ENCODE measurements at regions not wholly inside any gene's neighbourhood (a gene's known extent, or its start where the extent isn't known, plus 50 kb on each side); places are given as distances from the start of the nearest gene placed in this dataset.

- intact Hi-C loops (cut with micrococcal nuclease; ENCODE audit: unreplicated experiment), result no loop called here
- no peak overlapping the region for H3K4me3 ChIP-seq (ENCODE audit: low read depth, low read length, poor library complexity, severe bottlenecking)
- H3K4me1 ChIP-seq (ENCODE audit: insufficient read depth, low read length, poor library complexity, severe bottlenecking), result no peaks in the 10 kb centered on the region
- ChIA-PET POLR2A (ENCODE audit: low non-redundant PET) (no interaction called here), CTCF (no interaction called here)
- DNase-seq (ENCODE audit: low spot score), result no peak
- TF ChIP-seq CTCF (conservative IDR thresholded peaks at IDR 0.05; ENCODE audit: low read depth, low read length) (no peak), EZH2 (IDR thresholded peaks at IDR 0.05; ENCODE audit: borderline replicate concordance, low read depth, low read length, poor library complexity, severe bottlenecking) (no peak)
- H3K27me3 ChIP-seq (replicated peaks; ENCODE audit: insufficient read depth, low read depth, low read length, poor library complexity), result peaks cover 20% of the 10 kb centered on the region
- H3K27ac ChIP-seq (ENCODE audit: low read depth, low read length, poor library complexity, severe bottlenecking), result no peak overlapping the region
- no TSS peak for BruUV-seq (replicated peaks)
- no peaks in the 10 kb centered on the region for H3K36me3 ChIP-seq (ENCODE audit: insufficient read depth, low read length, poor library complexity, severe bottlenecking)
- H3K9me3 ChIP-seq (ENCODE audit: low read depth, low read length, poor library complexity, severe bottlenecking), result no peaks in the 10 kb centered on the region
Measured at GRCh38 chr9:32722704-32723103, 60.6 kb upstream of the TMEM215 start.

- Histone ChIP-seq H3K9me3 (ENCODE audit: low read depth, low read length, poor library complexity, severe bottlenecking) (no peaks in the 10 kb centered on the region), H3K27me3 (replicated peaks; ENCODE audit: insufficient read depth, low read depth, low read length, poor library complexity) (peaks cover 20% of the 10 kb centered on the region), H3K4me1 (ENCODE audit: insufficient read depth, low read length, poor library complexity, severe bottlenecking) (no peaks in the 10 kb centered on the region), H3K4me3 (ENCODE audit: low read depth, low read length, poor library complexity, severe bottlenecking) (no peak overlapping the region), H3K36me3 (ENCODE audit: insufficient read depth, low read length, poor library complexity, severe bottlenecking) (no peaks in the 10 kb centered on the region), H3K27ac (ENCODE audit: low read depth, low read length, poor library complexity, severe bottlenecking) (no peak overlapping the region)
- TF ChIP-seq CTCF (conservative IDR thresholded peaks at IDR 0.05; ENCODE audit: low read depth, low read length), result no peak
- TF ChIP-seq EZH2 (IDR thresholded peaks at IDR 0.05; ENCODE audit: borderline replicate concordance, low read depth, low read length, poor library complexity, severe bottlenecking), result no peak
- BruUV-seq (replicated peaks), result no TSS peak
- intact Hi-C loops (cut with micrococcal nuclease; ENCODE audit: unreplicated experiment), result no loop called here
- POLR2A ChIA-PET (ENCODE audit: low non-redundant PET), result no interaction called here
- DNase-seq (ENCODE audit: low spot score), result no peak
- CTCF ChIA-PET, result no interaction called here
Measured at GRCh38 chr9:32723789-32724325, 59.5 kb upstream of the TMEM215 start.

- TF ChIP-seq CTCF (conservative IDR thresholded peaks at IDR 0.05; ENCODE audit: low read depth, low read length) (no peak), EZH2 (IDR thresholded peaks at IDR 0.05; ENCODE audit: borderline replicate concordance, low read depth, low read length, poor library complexity, severe bottlenecking) (no peak)
- ChIA-PET CTCF (no interaction called here), POLR2A (ENCODE audit: low non-redundant PET) (no interaction called here)
- no peaks in the 10 kb centered on the region for H3K36me3 ChIP-seq (ENCODE audit: insufficient read depth, low read length, poor library complexity, severe bottlenecking)
- intact Hi-C loops (cut with micrococcal nuclease; ENCODE audit: unreplicated experiment), result no loop called here
- no peaks in the 10 kb centered on the region for H3K4me1 ChIP-seq (ENCODE audit: insufficient read depth, low read length, poor library complexity, severe bottlenecking)
- H3K27ac ChIP-seq (ENCODE audit: low read depth, low read length, poor library complexity, severe bottlenecking), result no peak overlapping the region
- H3K27me3 ChIP-seq (replicated peaks; ENCODE audit: insufficient read depth, low read depth, low read length, poor library complexity), result peaks cover 20% of the 10 kb centered on the region
- BruUV-seq (replicated peaks), result no TSS peak
- H3K9me3 ChIP-seq (ENCODE audit: low read depth, low read length, poor library complexity, severe bottlenecking), result no peaks in the 10 kb centered on the region
- no peak for DNase-seq (ENCODE audit: low spot score)
- no peak overlapping the region for H3K4me3 ChIP-seq (ENCODE audit: low read depth, low read length, poor library complexity, severe bottlenecking)
Measured at GRCh38 chr9:32725066-32725860, 58.1 kb upstream of the TMEM215 start.
